ENCODE measurements at regions not wholly inside any gene's neighbourhood (a gene's known extent, or its start where the extent isn't known, plus 50 kb on each side); places are given as distances from the start of the nearest gene placed in this dataset.

GRCh38 chr7:124250297-124251034, 217.6 kb upstream of the TMEM229A start:
- TF ChIP-seq POLR2A (IDR thresholded peaks at IDR 0.05; ENCODE audit: low read depth, low read length) (no peak), POLR2AphosphoS5 (IDR thresholded peaks at IDR 0.05; ENCODE audit: low read depth, low read length) (no peak), TAF1 (IDR thresholded peaks at IDR 0.05; ENCODE audit: low read depth, low read length) (no peak), SPI1 (IDR thresholded peaks at IDR 0.05; ENCODE audit: low read depth, low read length) (peak; percentile 84)
